HCT116 (cell line): ENCODE measurements at regions not wholly inside any gene's neighbourhood (a gene's known extent, or its start where the extent isn't known, plus 50 kb on each side); places are given as distances from the start of the nearest gene placed in this dataset.

ENCODE experiments used
- EZH2 ChIP-seq: fragments of 200-600 bp; sonication (generic); IDR thresholded peaks from 2 replicates; pipeline ENCODE4 v1.6.1; 2017; ENCODE audit warnings: antibody characterized with exemption, mixed run types
- FOSL1 ChIP-seq: IDR thresholded peaks from 2 replicates; pipeline ENCODE4 v1.6.1; 2012; ENCODE audit warnings: low read depth
- POLR2A ChIP-seq: IDR thresholded peaks from 2 replicates; pipeline ENCODE4 v1.7.0; 2011; ENCODE audit warnings: borderline replicate concordance; ENCODE audit not compliant: insufficient read depth, insufficient read length; ENCODE audit errors: extremely low read depth
- POLR2AphosphoS5 ChIP-seq: IDR thresholded peaks from 2 replicates; pipeline ENCODE4 v1.6.1; 2011; ENCODE audit warnings: mild to moderate bottlenecking, low read depth, low read length, moderate library complexity
- RAD21 ChIP-seq: IDR thresholded peaks from 2 replicates; pipeline ENCODE4 v1.6.1; 2012; ENCODE audit warnings: low read depth, mild to moderate bottlenecking
- TF ChIP-seq, protein P1 (sequence below), 3 experiments: fragments of 200-600 bp in 1 of 3; sonication (generic) in 1 of 3; IDR thresholded peaks in 2 of 3; conservative IDR thresholded peaks in 1 of 3; 2 replicates each; pipeline ENCODE4 v1.5.1; 2012 to 2017; ENCODE audit warnings: low read depth in 2 of 3, low read length in 2 of 3, antibody characterized with exemption in 1 of 3, borderline replicate concordance in 1 of 3, control low read depth in 1 of 3, mild to moderate bottlenecking in 1 of 3, mixed read lengths in 1 of 3, mixed run types in 1 of 3, moderate library complexity in 1 of 3; ENCODE audit not compliant: insufficient read depth in 1 of 3
- TF ChIP-seq, protein P2 (sequence below): IDR thresholded peaks from 2 replicates; pipeline ENCODE4 v1.6.1; 2012

DNA sequence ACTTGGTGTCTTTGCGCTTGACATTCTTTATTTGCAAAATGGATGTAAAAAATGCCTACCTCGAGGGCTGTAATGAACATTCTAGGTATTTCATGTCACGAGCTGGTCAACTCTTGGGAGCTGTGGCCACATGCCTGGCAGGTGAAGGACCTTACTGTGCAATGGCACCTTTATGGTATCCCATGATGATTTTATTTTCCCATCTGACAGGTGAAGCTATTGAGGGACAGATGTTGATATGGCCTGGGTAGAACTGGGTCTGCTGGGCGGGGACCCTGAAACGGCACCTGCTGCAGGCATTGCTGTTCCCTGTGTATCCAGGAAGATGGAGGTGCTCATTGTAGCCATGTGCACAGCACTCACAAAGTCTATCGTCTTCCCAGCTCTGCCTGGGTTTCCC lies 332.2 kb downstream of the TEX29 start:
- TF ChIP-seq, protein P1, sequence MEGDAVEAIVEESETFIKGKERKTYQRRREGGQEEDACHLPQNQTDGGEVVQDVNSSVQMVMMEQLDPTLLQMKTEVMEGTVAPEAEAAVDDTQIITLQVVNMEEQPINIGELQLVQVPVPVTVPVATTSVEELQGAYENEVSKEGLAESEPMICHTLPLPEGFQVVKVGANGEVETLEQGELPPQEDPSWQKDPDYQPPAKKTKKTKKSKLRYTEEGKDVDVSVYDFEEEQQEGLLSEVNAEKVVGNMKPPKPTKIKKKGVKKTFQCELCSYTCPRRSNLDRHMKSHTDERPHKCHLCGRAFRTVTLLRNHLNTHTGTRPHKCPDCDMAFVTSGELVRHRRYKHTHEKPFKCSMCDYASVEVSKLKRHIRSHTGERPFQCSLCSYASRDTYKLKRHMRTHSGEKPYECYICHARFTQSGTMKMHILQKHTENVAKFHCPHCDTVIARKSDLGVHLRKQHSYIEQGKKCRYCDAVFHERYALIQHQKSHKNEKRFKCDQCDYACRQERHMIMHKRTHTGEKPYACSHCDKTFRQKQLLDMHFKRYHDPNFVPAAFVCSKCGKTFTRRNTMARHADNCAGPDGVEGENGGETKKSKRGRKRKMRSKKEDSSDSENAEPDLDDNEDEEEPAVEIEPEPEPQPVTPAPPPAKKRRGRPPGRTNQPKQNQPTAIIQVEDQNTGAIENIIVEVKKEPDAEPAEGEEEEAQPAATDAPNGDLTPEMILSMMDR (IDR thresholded peaks at IDR 0.05 in 2 of 3, conservative IDR thresholded peaks at IDR 0.05 in 1 of 3; ENCODE audit: borderline replicate concordance in 1 of 3, insufficient read depth in 1 of 3, low read depth in 2 of 3, low read length in 2 of 3) = no peak
- TF ChIP-seq POLR2A (no peak), RAD21 (no peak), FOSL1 (no peak), POLR2AphosphoS5 (no peak), EZH2 (no peak)
- TF ChIP-seq, protein P2, sequence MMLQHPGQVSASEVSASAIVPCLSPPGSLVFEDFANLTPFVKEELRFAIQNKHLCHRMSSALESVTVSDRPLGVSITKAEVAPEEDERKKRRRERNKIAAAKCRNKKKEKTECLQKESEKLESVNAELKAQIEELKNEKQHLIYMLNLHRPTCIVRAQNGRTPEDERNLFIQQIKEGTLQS = no peak
